AG10803 (cell line): ENCODE measurements at regions not wholly inside any gene's neighbourhood (a gene's known extent, or its start where the extent isn't known, plus 50 kb on each side); places are given as distances from the start of the nearest gene placed in this dataset.

Experiments used
- DNase-seq: peaks from one replicate; pipeline ENCODE4 v3.0.0; 2010; ENCODE audit warnings: low read depth
- H3K4me3 ChIP-seq: 2 replicates; pipeline ENCODE4 v1.5.1; 2011; ENCODE audit warnings: mild to moderate bottlenecking, low read length, control low read depth
- TF ChIP-seq, protein P1 (sequence below): conservative IDR thresholded peaks from 2 replicates; pipeline ENCODE4 v1.5.1; 2011; ENCODE audit warnings: mild to moderate bottlenecking, low read length, control low read depth, inconsistent platforms

DNA sequence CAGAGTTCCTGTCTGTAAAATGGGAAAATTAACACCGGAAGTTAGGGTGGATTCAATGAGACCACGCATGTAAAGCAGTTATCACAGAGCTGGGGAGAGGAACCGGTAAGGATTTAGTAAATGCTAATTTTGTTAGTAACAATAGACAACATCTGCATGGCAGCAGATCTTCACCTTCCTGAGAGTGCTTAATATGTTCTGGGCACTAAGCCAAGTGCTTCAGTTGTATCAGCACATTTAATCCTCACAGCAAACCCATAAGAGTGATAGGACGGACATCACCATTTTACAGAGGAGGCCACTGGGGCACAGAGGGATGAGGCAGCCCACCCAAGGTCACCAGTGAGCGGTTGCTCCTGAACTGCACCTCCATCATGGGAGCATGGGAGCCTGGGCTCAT is 189.4 kb downstream of the WNT5A start:
- DNase-seq = no peak
- TF ChIP-seq, protein P1, sequence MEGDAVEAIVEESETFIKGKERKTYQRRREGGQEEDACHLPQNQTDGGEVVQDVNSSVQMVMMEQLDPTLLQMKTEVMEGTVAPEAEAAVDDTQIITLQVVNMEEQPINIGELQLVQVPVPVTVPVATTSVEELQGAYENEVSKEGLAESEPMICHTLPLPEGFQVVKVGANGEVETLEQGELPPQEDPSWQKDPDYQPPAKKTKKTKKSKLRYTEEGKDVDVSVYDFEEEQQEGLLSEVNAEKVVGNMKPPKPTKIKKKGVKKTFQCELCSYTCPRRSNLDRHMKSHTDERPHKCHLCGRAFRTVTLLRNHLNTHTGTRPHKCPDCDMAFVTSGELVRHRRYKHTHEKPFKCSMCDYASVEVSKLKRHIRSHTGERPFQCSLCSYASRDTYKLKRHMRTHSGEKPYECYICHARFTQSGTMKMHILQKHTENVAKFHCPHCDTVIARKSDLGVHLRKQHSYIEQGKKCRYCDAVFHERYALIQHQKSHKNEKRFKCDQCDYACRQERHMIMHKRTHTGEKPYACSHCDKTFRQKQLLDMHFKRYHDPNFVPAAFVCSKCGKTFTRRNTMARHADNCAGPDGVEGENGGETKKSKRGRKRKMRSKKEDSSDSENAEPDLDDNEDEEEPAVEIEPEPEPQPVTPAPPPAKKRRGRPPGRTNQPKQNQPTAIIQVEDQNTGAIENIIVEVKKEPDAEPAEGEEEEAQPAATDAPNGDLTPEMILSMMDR = no peak
- H3K4me3 ChIP-seq = no peak overlapping the region

DNA sequence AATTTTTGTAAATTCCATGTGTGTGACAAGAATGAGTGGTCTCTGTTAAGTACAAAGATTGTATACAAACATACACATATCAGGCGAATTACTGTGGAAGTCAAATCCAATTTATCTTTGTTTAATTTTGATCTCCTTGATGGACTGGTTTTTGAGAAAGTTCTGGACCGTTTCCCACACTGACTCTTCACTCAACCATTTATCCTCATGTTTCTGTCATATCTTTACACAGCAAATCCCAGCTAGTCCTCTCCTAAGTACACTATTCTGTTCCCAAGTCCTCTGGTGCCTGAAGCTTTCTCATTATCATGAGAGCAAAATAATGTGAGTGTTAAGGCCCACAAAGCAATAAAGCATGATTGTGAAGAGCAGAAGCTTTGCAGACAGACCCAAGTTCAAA is 189.9 kb downstream of the WNT5A start:
- no peak for DNase-seq
- TF ChIP-seq, protein P1 = no peak
- no peak overlapping the region for H3K4me3 ChIP-seq

DNA sequence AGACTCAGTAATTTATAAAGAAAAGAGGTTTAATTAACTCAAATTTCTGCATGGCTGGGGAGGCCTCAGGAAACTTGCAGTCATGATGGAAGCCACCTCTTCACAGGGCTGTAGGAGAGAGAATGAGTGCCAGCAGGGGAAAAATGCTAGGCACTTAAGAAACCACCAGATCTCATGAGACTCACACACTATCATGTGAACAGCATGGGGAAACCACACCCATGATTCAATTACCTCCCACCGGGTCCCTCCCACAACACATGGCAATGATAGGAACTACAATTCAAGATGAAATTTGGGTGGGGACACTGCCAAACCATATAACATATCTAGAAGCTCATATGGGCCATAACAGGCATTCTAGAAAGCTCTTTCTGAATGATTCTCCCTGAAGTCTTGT is 190.3 kb downstream of the WNT5A start:
- DNase-seq = peak; percentile 74
- TF ChIP-seq, protein P1 = no peak
- H3K4me3 ChIP-seq = no peak overlapping the region

DNA sequence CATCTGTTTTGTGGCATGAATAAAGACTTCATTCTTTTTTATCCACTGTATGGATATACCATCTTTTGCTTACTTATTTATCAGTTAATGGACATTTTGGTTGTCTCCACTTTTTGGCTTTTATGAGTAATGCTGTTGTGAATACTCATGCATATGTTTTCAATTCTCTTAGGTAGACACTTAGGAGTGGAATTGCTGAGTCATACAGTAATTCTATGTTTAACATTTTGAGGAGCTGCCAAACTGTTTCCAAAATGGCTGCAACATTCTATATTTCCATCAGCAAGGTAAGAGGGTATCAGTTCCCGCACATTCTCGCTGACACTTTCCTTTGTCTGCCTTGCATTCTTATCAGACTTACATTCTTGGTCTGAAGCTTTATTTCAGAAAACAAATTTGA is 191.1 kb downstream of the WNT5A start:
- DNase-seq = peak; percentile 66
- TF ChIP-seq, protein P1 = no peak

DNA sequence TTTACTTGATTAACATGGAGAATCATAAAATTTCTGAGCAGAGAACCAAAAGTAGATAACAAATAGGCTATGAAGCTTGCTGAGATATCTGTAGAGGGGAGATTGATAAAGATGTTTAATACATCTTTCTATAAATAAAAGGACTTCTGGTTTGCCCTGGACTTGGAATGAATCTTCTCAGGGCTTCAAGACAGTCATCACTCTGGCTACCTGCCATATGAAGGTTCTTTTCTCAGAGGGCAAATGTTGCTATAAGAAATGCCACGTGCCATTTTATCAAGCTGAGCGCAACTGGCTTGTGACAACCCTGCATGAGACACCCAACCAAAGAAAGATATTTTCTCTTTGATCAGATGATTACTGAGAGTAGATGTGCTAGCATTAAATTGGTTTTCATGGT is 192.5 kb downstream of the WNT5A start:
- DNase-seq = no peak
- no peak overlapping the region for H3K4me3 ChIP-seq
- TF ChIP-seq, protein P1 = no peak

More for the DNA sequence above, 191.1 kb downstream of the WNT5A start:
- H3K4me3 ChIP-seq = no peak overlapping the region

DNA sequence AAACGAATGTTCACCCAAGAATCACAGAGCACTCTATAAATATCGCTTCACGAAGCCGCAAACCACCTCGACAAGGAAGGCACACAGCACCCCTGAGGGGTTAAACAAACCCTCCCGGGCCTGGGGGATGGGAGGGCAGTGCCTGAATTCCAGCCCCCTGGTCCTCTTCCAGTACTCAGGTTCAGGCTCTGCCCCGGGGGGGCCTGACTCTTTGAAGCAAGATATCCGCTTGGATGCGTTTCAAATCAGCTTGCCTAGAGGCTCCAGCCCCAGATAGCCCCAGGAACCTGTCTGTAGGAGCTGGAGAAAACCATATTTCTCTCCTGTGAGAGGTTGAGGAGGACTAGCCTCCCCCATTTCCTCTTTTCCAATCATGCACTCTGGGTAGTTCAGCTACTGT is 194.7 kb downstream of the WNT5A start:
- no peak for DNase-seq
- TF ChIP-seq, protein P1 = no peak
- no peak overlapping the region for H3K4me3 ChIP-seq

DNA sequence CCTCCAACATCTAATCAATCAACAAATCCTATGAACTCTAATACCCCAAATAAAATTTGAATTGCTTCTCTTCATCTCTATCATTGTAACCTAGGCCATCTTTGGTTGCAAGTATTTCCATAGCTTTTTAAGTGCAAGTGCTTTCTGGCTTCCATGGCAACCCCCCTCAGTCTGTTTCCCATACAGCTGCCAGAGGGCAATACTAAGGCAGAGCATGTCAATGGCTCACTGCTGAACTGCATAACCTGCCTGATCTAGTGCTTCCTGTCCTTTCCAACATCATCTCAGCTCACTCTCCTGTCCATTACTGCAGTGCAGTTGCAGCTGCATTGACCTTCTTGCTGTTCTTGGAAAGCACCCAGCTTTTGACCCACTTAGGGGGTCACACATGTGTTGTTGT is 198.4 kb downstream of the WNT5A start:
- TF ChIP-seq, protein P1 = no peak
- no peak for DNase-seq
- H3K4me3 ChIP-seq = no peak overlapping the region
